ENCODE measurements at regions not wholly inside any gene's neighbourhood (a gene's known extent, or its start where the extent isn't known, plus 50 kb on each side); places are given as distances from the start of the nearest gene placed in this dataset.

GRCh38 chr2:187956906-187957534 is 334.7 kb upstream of the GULP1 start:
- TF ChIP-seq EZH2 (IDR thresholded peaks at IDR 0.05; ENCODE audit: insufficient read depth, poor library complexity, severe bottlenecking) (no peak), EZH2phosphoT487 (IDR thresholded peaks at IDR 0.05; ENCODE audit: insufficient read depth, low read depth) (no peak)

All from GM23248 (cell line).